ENCODE measurements at regions not wholly inside any gene's neighbourhood (a gene's known extent, or its start where the extent isn't known, plus 50 kb on each side); places are given as distances from the start of the nearest gene placed in this dataset.

DNA sequence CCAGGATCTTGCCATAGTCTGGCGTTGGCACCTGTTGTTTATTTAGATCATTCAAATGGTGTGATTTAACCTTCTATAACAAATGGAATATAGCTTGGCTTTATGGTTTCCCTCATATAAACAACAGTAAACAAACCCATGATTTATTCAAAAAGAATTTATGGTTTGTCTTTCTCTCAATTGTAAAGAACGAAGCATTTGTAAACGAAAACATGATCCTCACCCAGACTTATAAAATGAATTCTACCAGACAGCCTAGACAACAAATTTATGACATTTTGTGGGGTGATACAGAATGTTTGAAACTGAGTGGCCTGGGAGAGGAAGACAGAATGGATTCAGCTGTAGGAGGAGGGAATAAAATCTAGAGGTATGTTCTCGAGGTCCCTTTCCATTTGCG, 66.1 kb upstream of the PTGFR start:
- Histone ChIP-seq H3K9ac (ENCODE audit: low read length) (no peak overlapping the region), H3K27ac (ENCODE audit: low read depth, low read length) (no peak overlapping the region), H3K9me2 (ENCODE audit: insufficient read depth) (no peaks in the 10 kb centered on the region), H3K4me2 (ENCODE audit: low read length) (no peak overlapping the region), H4K20me1 (ENCODE audit: insufficient read depth) (no peaks in the 10 kb centered on the region), H3K4me3 (replicated peaks in 1 of 2; ENCODE audit: low read depth in 1 of 2, low read length in 2 of 2) (no peak overlapping the region), H3K27me3 (ENCODE audit: insufficient read depth, low read length) (no peaks in the 10 kb centered on the region), H3K9me3 (ENCODE audit: control insufficient read depth in 1 of 2, insufficient read depth in 1 of 2, low read depth in 1 of 2, low read length in 2 of 2) (no peaks in the 10 kb centered on the region), H2AFZ (ENCODE audit: low read depth, low read length, poor library complexity, severe bottlenecking) (no peak overlapping the region), H3K4me1 (ENCODE audit: control insufficient read depth in 1 of 2, insufficient read depth in 2 of 2, low read length in 2 of 2) (no peaks in the 10 kb centered on the region), H3K36me3 (ENCODE audit: control insufficient read depth in 1 of 2, insufficient read depth in 2 of 2, low read length in 2 of 2) (no peaks in the 10 kb centered on the region), H3K79me2 (ENCODE audit: insufficient read depth, low read length) (no peaks in the 10 kb centered on the region)
- ATAC-seq (no peak), DNase-seq (ENCODE audit: low read depth, low spot score) (no peak)
- TF ChIP-seq SIN3A (IDR thresholded peaks at IDR 0.05; ENCODE audit: low read depth) (no peak), ZBTB33 (IDR thresholded peaks at IDR 0.05; ENCODE audit: extremely low read depth, insufficient replicate concordance, low read length) (no peak), JUND (IDR thresholded peaks at IDR 0.05) (no peak), YY1 (IDR thresholded peaks at IDR 0.05; ENCODE audit: extremely low read depth, insufficient replicate concordance, low read depth, low read length) (no peak), SP1 (IDR thresholded peaks at IDR 0.05; ENCODE audit: low read depth) (no peak), ATF3 (IDR thresholded peaks at IDR 0.05) (no peak), CTCF (IDR thresholded peaks at IDR 0.05 in 2 of 3, conservative IDR thresholded peaks at IDR 0.05 in 1 of 3; ENCODE audit: borderline replicate concordance in 1 of 3, insufficient read depth in 1 of 3, low read depth in 2 of 3, low read length in 2 of 3) (no peak), RAD21 (IDR thresholded peaks at IDR 0.05; ENCODE audit: low read depth) (no peak), EGR1 (IDR thresholded peaks at IDR 0.05; ENCODE audit: low read depth) (no peak), POLR2AphosphoS5 (IDR thresholded peaks at IDR 0.05; ENCODE audit: low read depth, low read length) (no peak), ZFX (IDR thresholded peaks at IDR 0.05) (no peak), ELF1 (IDR thresholded peaks at IDR 0.05; ENCODE audit: borderline replicate concordance, low read depth) (no peak), CEBPB (IDR thresholded peaks at IDR 0.05; ENCODE audit: low read depth) (no peak), MAX (IDR thresholded peaks at IDR 0.05) (no peak), POLR2A (IDR thresholded peaks at IDR 0.05; ENCODE audit: borderline replicate concordance, extremely low read depth, insufficient read depth, insufficient read length) (no peak), ZNF274 (IDR thresholded peaks at IDR 0.05; ENCODE audit: low read depth, low read length) (no peak)
- BruUV-seq (replicated peaks): no TSS peak
- RAD21 ChIA-PET (ENCODE audit: low non-redundant PET in 1 of 2, low total read pairs in 2 of 2, uncharacterized antibody in 2 of 2, unreplicated experiment in 2 of 2): no interaction called here
- intact Hi-C loops (cut with micrococcal nuclease): no loop called here
- CTCF ChIA-PET: no interaction called here
- POLR2A ChIA-PET: no interaction called here

All from HCT116 (cell line).